Psoas muscle (tissue), 7 donors: ENCODE measurements at regions not wholly inside any gene's neighbourhood (a gene's known extent, or its start where the extent isn't known, plus 50 kb on each side); places are given as distances from the start of the nearest gene placed in this dataset.

ENCODE experiments used
- ATAC-seq, 4 donors: fragments of 200-7000 bp; cut with Tn5 transposase; one replicate each; pipeline ENCODE4 v1.9.1; 2020; ENCODE audit warnings: moderate library complexity in 3 of 4, mild to moderate bottlenecking in 2 of 4
- DNase-seq, 2 donors: peaks; one replicate each; pipeline ENCODE4 v3.0.0-alpha.2; 2020
- H3K27ac ChIP-seq: fragments of 200-600 bp; one replicate; pipeline ENCODE4 v1.8.0; 2022
- H3K27me3 ChIP-seq, 3 donors: fragments of 200-600 bp in 1 of 3; one replicate each; pipeline versions ENCODE4 v1.6.1 to v1.8.0; 2013 to 2022; ENCODE audit warnings: low read length in 2 of 3, mild to moderate bottlenecking in 2 of 3, moderate library complexity in 1 of 3; ENCODE audit not compliant: insufficient read depth in 3 of 3
- H3K36me3 ChIP-seq, 2 donors: fragments of 200-600 bp in 1 of 2; one replicate each; pipeline versions ENCODE4 v1.6.1 to v1.8.0; 2013 to 2022; ENCODE audit warnings: low read depth in 1 of 2, mild to moderate bottlenecking in 1 of 2, moderate library complexity in 1 of 2; ENCODE audit not compliant: insufficient read depth in 1 of 2
- H3K4me1 ChIP-seq: fragments of 200-600 bp; one replicate; pipeline ENCODE4 v1.8.0; 2022
- H3K4me3 ChIP-seq: fragments of 200-600 bp; one replicate; pipeline ENCODE4 v1.8.0; 2022; ENCODE audit warnings: mild to moderate bottlenecking
- H3K9me3 ChIP-seq: fragments of 200-600 bp; one replicate; pipeline ENCODE4 v1.8.0; 2022
- CTCF ChIP-seq: fragments of 200-600 bp; IDR thresholded peaks from one replicate; pipeline ENCODE4 v1.8.0; 2022; ENCODE audit warnings: antibody characterized with exemption
- WGBS, 3 donors: extraction: QIAGEN DNeasy Blood & Tissue Kit; methylation state at CpG; one replicate each; pipeline versions ENCODE4 v1.1.6 to v1.1.7; 2013; 5-methylcytosine and 5-hydroxymethylcytosine counted together
- intact Hi-C, 2 donors: fragments of 100-400 bp; cut with DNase I; formaldehyde crosslinking; loops; one replicate each; pipeline versions ENCODE4 v1.11.0 to v1.14.2; 2022
- donor health status: healthy with polysubstance abuse.
- donor health status: DM: no; HTN: no; CAD: no; lungs with moderate emphysema.
- donor health status: Bipolar disorder and iron deficiency.
- donor health status: healthy.
- donor health status: DM: yes; HTN: yes; CAD: no.
- donor health status: DM: no; HTN: no; CAD: no.
- donor health status: DM: yes; HTN: yes; CAD: no.

GRCh38 chr13:26964278-26965250 lies 204.0 kb upstream of the GPR12 start:
- no peak overlapping the region for H3K4me3 ChIP-seq
- no peak for TF ChIP-seq CTCF
- H3K9me3 ChIP-seq = no peaks in the 10 kb centered on the region
- no peak overlapping the region for H3K27ac ChIP-seq
- H3K27me3 ChIP-seq = peaks cover 0 to 22% (median 0%) of the 10 kb centered on the region in 3 donors
- H3K4me1 ChIP-seq = no peaks in the 10 kb centered on the region
- ATAC-seq (no peak), DNase-seq (no peak)
- intact Hi-C loops = no loop called here
- 45 to 60% (median 48%) methylated on average over 16 of the region's 16 CpGs for WGBS, 3 donors
- no peaks in the 10 kb centered on the region for H3K36me3 ChIP-seq

DNA sequence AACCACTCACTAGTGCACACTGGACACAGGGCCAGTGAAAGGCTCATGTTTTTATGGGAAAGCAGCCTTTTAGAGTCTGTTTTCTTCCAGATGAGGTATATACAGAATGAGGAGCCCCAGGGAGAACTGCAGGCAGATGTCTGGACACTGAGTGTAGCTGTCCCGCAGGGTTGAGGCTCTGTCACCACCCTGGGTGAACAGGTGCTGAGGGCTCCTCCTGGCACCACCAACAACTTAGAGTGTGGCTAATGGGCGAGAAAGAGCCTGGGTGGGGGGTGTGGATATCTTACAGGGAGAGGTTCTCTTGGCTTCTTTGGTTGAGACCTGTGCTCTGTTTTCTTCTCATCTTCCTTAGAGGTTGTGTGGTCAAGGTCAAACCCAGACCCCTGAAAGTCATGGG lies 202.1 kb upstream of the GPR12 start:
- Histone ChIP-seq H3K9me3 (no peaks in the 10 kb centered on the region), H3K27ac (no peak overlapping the region), H3K27me3 (peaks cover 0 to 17% (median 2%) of the 10 kb centered on the region in 3 donors), H3K36me3 (no peaks in the 10 kb centered on the region), H3K4me1 (no peaks in the 10 kb centered on the region), H3K4me3 (no peak overlapping the region)
- intact Hi-C loops = no loop called here
- TF ChIP-seq CTCF = no peak
- 59 to 73% (median 60%) methylated on average over 2 of the region's 2 CpGs for WGBS, 3 donors
- no peak for DNase-seq
- no peak for ATAC-seq

DNA sequence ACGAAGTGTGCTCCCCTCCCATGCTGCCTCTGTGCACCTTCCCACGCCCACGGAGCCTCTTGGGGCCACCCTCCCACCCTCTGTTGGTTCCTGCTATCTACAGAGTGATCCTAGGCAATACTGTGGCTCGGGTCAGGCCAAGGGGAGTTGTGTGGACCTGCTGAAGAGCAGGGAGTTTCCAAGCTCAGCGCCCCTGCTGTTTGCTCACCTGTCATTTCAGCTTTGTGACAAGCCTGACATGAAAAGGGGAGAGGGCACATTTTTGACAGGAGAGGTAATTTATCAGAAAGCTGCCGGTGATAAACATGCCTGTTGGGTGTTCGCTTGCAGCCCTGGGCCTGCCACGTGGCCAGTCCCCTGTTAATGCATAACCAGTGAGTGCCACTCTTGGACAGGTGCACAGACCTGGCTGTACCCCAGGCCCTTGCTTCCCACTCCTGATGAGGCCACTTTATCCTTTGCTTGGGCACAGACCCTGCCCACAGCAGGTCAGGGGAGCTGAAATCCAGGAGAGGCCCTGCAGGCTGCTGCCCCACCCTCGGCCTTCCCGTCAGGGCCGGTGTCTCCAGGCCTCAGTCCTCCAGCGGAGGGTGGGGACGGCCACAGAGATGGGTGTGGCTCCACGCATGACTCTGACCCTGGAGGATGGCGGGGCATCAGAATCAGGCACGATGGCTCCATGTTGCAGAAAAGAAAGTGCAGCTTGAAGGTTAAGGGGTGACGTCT lies 201.5 kb upstream of the GPR12 start:
- Histone ChIP-seq H3K4me1 (no peaks in the 10 kb centered on the region), H3K9me3 (no peaks in the 10 kb centered on the region), H3K27ac (no peak overlapping the region), H3K27me3 (peaks cover 0 to 14% (median 2%) of the 10 kb centered on the region in 3 donors), H3K36me3 (no peaks in the 10 kb centered on the region), H3K4me3 (no peak overlapping the region)
- TF ChIP-seq CTCF = no peak
- ATAC-seq = no peak
- no peak for DNase-seq
- intact Hi-C loops = no loop called here
- 73 to 86% (median 76%) methylated on average over 17 of the region's 17 CpGs for WGBS, 3 donors

GRCh38 chr13:26957182-26957581 lies 196.6 kb upstream of the GPR12 start:
- no peak for ATAC-seq
- Histone ChIP-seq H3K36me3 (no peaks in the 10 kb centered on the region), H3K27me3 (peaks cover 0 to 3% (median 2%) of the 10 kb centered on the region in 3 donors), H3K27ac (no peak overlapping the region), H3K4me1 (no peaks in the 10 kb centered on the region), H3K9me3 (no peaks in the 10 kb centered on the region), H3K4me3 (no peak overlapping the region)
- DNase-seq = no peak
- WGBS, 3 donors = 73 to 81% (median 78%) methylated on average over 1 of the region's 1 CpG
- intact Hi-C loops = no loop called here
- TF ChIP-seq CTCF = no peak
